ENCODE measurements at regions not wholly inside any gene's neighbourhood (a gene's known extent, or its start where the extent isn't known, plus 50 kb on each side); places are given as distances from the start of the nearest gene placed in this dataset.
"Not testable (repeated sequence)": the region's sequence is repeated elsewhere in the genome, so short reads cannot be mapped to it uniquely, and the experiment has no call there.

GRCh38 chr12:27866373-27867101 lies 86.5 kb upstream of the MANSC4 start:
- TF ChIP-seq, protein P1, sequence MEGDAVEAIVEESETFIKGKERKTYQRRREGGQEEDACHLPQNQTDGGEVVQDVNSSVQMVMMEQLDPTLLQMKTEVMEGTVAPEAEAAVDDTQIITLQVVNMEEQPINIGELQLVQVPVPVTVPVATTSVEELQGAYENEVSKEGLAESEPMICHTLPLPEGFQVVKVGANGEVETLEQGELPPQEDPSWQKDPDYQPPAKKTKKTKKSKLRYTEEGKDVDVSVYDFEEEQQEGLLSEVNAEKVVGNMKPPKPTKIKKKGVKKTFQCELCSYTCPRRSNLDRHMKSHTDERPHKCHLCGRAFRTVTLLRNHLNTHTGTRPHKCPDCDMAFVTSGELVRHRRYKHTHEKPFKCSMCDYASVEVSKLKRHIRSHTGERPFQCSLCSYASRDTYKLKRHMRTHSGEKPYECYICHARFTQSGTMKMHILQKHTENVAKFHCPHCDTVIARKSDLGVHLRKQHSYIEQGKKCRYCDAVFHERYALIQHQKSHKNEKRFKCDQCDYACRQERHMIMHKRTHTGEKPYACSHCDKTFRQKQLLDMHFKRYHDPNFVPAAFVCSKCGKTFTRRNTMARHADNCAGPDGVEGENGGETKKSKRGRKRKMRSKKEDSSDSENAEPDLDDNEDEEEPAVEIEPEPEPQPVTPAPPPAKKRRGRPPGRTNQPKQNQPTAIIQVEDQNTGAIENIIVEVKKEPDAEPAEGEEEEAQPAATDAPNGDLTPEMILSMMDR (IDR thresholded peaks at IDR 0.05; ENCODE audit: low read depth, low read length), result no peak
- DNase-seq (ENCODE audit: low read depth, low spot score), result peak; percentile 25
- H3K4me3 ChIP-seq (ENCODE audit: low read depth, low read length), result no peak overlapping the region
- in situ Hi-C loops (cut with HindIII; ENCODE audit: low sequenced_read_pairs), result no loop called here

DNA sequence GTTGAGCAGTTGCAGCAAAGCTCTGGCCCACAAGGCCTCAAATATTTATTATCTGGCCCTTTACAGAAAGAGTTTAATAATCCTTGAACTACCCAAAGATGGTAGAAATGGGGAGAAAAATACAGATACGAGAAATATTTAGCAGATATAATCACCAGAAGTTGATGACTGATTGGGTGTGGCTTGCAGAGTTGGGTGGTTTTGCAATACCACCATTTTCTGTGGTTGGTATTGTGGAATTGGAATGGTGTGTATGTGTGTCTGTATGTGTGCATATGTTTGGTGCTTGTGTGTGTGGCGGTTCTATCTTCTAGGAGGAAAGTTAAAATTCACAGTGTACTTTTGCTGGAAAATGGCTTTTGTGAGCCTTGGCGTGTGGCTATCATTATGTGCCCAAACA lies 85.4 kb upstream of the MANSC4 start:
- H3K4me3 ChIP-seq (ENCODE audit: low read depth, low read length), result no peak overlapping the region
- TF ChIP-seq, protein P1 (IDR thresholded peaks at IDR 0.05; ENCODE audit: low read depth, low read length), result no peak
- in situ Hi-C loops (cut with HindIII; ENCODE audit: low sequenced_read_pairs), result no loop called here
- DNase-seq (ENCODE audit: low read depth, low spot score), result peak; percentile 28

DNA sequence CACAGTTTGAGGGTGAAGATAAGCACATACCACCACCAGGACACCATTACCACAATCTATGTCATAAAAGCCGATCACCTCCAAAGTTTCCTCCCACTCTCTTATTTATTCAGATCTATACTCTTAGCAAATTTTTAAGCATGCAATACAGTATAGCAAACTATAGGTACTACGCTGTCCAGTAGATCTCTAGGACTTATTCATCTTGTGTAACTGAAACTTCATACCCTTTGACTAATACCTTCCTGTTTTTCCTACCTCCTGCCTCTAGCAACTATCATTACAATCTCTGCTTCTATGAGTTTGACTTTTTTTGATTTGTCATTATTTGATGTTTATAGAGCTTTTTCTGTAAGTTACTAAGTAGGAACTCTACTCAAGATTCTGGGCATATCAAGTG lies 84.5 kb upstream of the MANSC4 start:
- TF ChIP-seq, protein P1 (IDR thresholded peaks at IDR 0.05; ENCODE audit: low read depth, low read length), result no peak
- H3K4me3 ChIP-seq (ENCODE audit: low read depth, low read length), result no peak overlapping the region
- DNase-seq (ENCODE audit: low read depth, low spot score), result peak; percentile 49
- in situ Hi-C loops (cut with HindIII; ENCODE audit: low sequenced_read_pairs), result no loop called here

DNA sequence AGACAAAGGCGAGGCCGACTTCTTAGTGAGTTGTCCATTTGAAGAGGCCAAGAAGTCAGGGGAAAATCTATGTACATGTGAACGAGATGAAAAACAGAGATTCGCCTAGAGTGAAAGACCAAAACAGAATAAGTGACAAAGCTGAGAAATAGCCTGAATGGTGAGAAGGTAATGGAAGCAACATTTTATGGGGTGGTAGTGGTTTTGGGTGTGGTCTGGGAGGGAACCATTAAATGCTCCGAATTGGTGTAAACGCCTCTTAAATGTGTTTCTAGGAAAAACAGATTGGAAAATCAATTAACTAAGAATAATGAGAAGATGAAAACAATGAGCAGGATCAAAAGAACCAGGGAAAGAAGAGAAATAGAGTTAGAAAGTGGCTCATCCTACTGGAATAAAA lies 83.8 kb upstream of the MANSC4 start:
- H3K4me3 ChIP-seq (ENCODE audit: low read depth, low read length), result no peak overlapping the region
- TF ChIP-seq, protein P1 (IDR thresholded peaks at IDR 0.05; ENCODE audit: low read depth, low read length), result no peak
- in situ Hi-C loops (cut with HindIII; ENCODE audit: low sequenced_read_pairs), result no loop called here
- DNase-seq (ENCODE audit: low read depth, low spot score), result no peak

- in situ Hi-C loops (cut with HindIII; ENCODE audit: low sequenced_read_pairs), result no loop called here
- TF ChIP-seq, protein P1 (IDR thresholded peaks at IDR 0.05; ENCODE audit: low read depth, low read length), result no peak
- H3K4me3 ChIP-seq (ENCODE audit: low read depth, low read length), result no peak overlapping the region
- DNase-seq (ENCODE audit: low read depth, low spot score), result no peak
Measured at GRCh38 chr12:27861428-27862167, 81.6 kb upstream of the MANSC4 start.

DNA sequence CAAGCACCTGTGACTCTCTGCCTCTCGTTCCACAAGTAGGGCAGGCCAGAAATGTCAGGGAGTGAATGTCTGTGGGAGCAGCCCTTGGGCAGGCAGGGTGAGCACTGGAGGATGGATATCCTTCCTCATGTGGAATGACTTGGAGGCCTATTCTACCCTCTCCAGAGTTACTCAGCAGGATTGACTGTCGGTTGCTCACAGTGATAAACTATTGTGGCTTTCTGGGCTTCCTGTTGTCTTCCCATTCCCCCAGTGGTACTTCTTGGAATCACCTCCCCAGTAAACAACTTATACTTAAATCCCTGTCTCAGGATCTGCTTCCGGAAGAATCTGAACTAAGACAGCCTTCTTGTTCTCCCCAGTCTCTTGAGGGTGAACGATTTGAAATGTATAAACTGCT lies 79.6 kb upstream of the MANSC4 start:
- no peak for DNase-seq (ENCODE audit: low read depth, low spot score)
- TF ChIP-seq, protein P1 (IDR thresholded peaks at IDR 0.05; ENCODE audit: low read depth, low read length), result no peak
- in situ Hi-C loops (cut with HindIII; ENCODE audit: low sequenced_read_pairs), result no loop called here

GRCh38 chr12:27857006-27857405 lies 77.0 kb upstream of the MANSC4 start:
- in situ Hi-C loops (cut with HindIII; ENCODE audit: low sequenced_read_pairs); DNase-seq (ENCODE audit: low read depth, low spot score); H3K4me3 ChIP-seq (ENCODE audit: low read depth, low read length): not testable (repeated sequence)

More for the DNA sequence above, 79.6 kb upstream of the MANSC4 start:
- no peak overlapping the region for H3K4me3 ChIP-seq (ENCODE audit: low read depth, low read length)

All from astrocyte of the spinal cord (primary cell).